GF-D8 (cell line): ENCODE measurements at regions not wholly inside any gene's neighbourhood (a gene's known extent, or its start where the extent isn't known, plus 50 kb on each side); places are given as distances from the start of the nearest gene placed in this dataset.

Source experiments
- DNase-seq: peaks from one replicate; lab custom pipeline; 2025; lab: John Stamatoyannopoulos, UW

- no peak for DNase-seq
Observed at GRCh38 chr13:74202129-74202813, 68.1 kb upstream of the KLF12 start.

GRCh38 chr13:74201530-74201929 is 67.3 kb upstream of the KLF12 start:
- DNase-seq: no peak

- no peak for DNase-seq
Observed at GRCh38 chr13:74200081-74200480, 65.9 kb upstream of the KLF12 start.

- DNase-seq: no peak
Observed at GRCh38 chr13:74197677-74198429, 63.6 kb upstream of the KLF12 start.

- no peak for DNase-seq
Observed at GRCh38 chr13:74194846-74195245, 60.6 kb upstream of the KLF12 start.

GRCh38 chr13:74193391-74193790 is 59.2 kb upstream of the KLF12 start:
- DNase-seq: no peak

GRCh38 chr13:74191410-74191809 is 57.2 kb upstream of the KLF12 start:
- DNase-seq: no peak

GRCh38 chr13:74190999-74191398 is 56.8 kb upstream of the KLF12 start:
- no peak for DNase-seq

GRCh38 chr13:74187564-74187963 is 53.4 kb upstream of the KLF12 start:
- no peak for DNase-seq

GRCh38 chr13:74184283-74184682 is 50.1 kb upstream of the KLF12 start:
- no peak for DNase-seq
